Chondrocyte (in vitro differentiated cells): ENCODE measurements at regions not wholly inside any gene's neighbourhood (a gene's known extent, or its start where the extent isn't known, plus 50 kb on each side); places are given as distances from the start of the nearest gene placed in this dataset.
A peak's percentile ranks its signal among the peaks of the same experiment; 100 is the strongest.

Experiments used
- DNase-seq: peaks from one replicate; pipeline ENCODE4 v3.0.0; 2021; ENCODE audit warnings: mixed read lengths, low spot score
- H3K27ac Mint-ChIP-seq: one replicate; pipeline ENCODE4 v1.8.0; 2021; ENCODE audit warnings: mild to moderate bottlenecking, moderate library complexity, mixed read lengths; ENCODE audit not compliant: unreplicated experiment
- H3K27me3 Mint-ChIP-seq: 2 replicates; pipeline ENCODE4 v1.8.0; 2021; ENCODE audit warnings: low read depth, mixed read lengths
- H3K36me3 Mint-ChIP-seq: 2 replicates; pipeline ENCODE4 v1.8.0; 2021; ENCODE audit warnings: low read depth, mixed read lengths
- H3K4me1 Mint-ChIP-seq: 2 replicates; pipeline ENCODE4 v1.8.0; 2021; ENCODE audit warnings: low read depth, mild to moderate bottlenecking, mixed read lengths
- H3K4me3 Mint-ChIP-seq: one replicate; pipeline ENCODE4 v1.8.0; 2021; ENCODE audit warnings: mild to moderate bottlenecking, moderate library complexity, mixed read lengths; ENCODE audit not compliant: unreplicated experiment
- H3K9me3 Mint-ChIP-seq: 2 replicates; pipeline ENCODE4 v1.8.0; 2021; ENCODE audit warnings: low read depth, mixed read lengths
- TF ChIP-seq, protein P1 (sequence below): fragments of 200-600 bp; sonication (generic); IDR thresholded peaks from 2 replicates; pipeline ENCODE4 v1.5.0; 2021; ENCODE audit warnings: antibody characterized with exemption, mild to moderate bottlenecking, moderate library complexity

DNA sequence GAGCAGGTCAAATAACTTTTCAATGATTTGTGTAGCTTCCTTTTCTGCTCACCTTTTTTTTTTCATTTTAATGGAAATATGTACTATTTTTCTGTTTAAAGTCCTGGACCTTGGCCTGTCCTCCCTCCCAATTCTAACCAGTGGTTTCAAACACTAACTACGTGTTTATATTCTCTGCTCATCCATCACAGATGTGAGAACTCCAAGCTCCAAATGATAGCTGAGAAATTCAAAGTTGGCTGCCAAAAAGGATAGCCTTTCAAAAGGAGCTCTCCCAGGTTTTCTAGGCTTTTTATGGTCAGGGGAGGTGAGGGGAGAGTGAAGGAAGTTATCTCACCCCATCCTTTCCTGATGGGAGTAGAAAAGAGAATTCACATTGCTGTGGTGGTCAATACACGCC, 486.0 kb upstream of the TBX3 start:
- Mint-ChIP-seq H3K9me3 (no peaks in the 10 kb centered on the region), H3K27ac (no peak overlapping the region), H3K36me3 (no peaks in the 10 kb centered on the region), H3K27me3 (peaks cover 2% of the 10 kb centered on the region), H3K4me1 (no peaks in the 10 kb centered on the region), H3K4me3 (no peak overlapping the region)
- TF ChIP-seq, protein P1, sequence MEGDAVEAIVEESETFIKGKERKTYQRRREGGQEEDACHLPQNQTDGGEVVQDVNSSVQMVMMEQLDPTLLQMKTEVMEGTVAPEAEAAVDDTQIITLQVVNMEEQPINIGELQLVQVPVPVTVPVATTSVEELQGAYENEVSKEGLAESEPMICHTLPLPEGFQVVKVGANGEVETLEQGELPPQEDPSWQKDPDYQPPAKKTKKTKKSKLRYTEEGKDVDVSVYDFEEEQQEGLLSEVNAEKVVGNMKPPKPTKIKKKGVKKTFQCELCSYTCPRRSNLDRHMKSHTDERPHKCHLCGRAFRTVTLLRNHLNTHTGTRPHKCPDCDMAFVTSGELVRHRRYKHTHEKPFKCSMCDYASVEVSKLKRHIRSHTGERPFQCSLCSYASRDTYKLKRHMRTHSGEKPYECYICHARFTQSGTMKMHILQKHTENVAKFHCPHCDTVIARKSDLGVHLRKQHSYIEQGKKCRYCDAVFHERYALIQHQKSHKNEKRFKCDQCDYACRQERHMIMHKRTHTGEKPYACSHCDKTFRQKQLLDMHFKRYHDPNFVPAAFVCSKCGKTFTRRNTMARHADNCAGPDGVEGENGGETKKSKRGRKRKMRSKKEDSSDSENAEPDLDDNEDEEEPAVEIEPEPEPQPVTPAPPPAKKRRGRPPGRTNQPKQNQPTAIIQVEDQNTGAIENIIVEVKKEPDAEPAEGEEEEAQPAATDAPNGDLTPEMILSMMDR, result no peak
- no peak for DNase-seq

DNA sequence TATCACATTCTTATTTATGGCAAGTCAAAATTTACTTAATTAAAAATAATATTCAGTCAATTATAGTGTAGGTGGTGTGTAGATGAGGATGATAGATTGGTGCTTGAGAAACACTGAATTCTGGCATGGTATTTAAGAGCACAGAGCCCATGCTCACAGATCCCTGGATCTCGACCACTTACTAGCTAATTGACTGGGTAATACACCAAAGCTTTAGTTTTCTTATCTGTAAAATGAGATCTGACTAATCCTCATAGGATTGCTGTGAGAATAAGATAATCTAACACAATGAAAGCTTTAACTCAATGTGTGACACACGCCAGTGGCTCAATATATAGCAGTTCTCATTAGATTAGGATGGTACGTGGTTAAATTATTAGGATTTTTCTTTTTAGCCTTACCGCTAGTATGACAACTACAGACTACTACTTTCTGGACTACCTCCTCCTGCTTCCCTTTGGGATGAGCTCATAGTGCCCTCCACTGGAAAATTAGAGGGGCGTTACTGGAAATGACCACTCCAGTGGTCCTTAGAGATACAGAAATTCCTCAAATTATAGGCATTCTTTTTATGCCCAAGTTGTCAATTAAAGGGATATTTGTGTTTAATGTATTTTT, 482.8 kb upstream of the TBX3 start:
- Mint-ChIP-seq H3K27ac (no peak overlapping the region), H3K4me1 (no peaks in the 10 kb centered on the region), H3K36me3 (no peaks in the 10 kb centered on the region), H3K27me3 (peaks cover 8% of the 10 kb centered on the region), H3K9me3 (no peaks in the 10 kb centered on the region), H3K4me3 (no peak overlapping the region)
- TF ChIP-seq, protein P1, result peak; percentile 72
- no peak for DNase-seq

DNA sequence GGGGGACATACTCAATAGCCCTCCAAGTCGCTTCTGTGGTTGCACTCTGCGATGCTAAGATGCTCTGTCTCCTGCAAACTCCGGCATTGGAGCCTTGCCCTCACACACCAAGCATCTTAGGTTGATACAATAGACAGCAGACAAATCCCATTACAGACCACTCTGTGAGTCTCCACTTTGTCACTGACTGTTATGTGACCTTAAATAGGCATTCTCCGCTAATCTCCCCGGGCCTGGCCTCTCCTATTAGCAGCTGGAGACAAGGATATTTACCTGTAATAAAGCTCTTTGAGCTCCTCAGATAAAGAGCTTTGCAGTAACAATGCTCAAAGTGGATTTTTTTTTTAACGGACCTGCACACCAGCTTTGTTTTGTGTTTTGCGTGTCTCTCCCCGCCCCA, 479.7 kb upstream of the TBX3 start:
- Mint-ChIP-seq H3K9me3 (no peaks in the 10 kb centered on the region), H3K4me3 (no peak overlapping the region), H3K4me1 (no peaks in the 10 kb centered on the region), H3K27ac (no peak overlapping the region), H3K36me3 (no peaks in the 10 kb centered on the region), H3K27me3 (peaks cover 6% of the 10 kb centered on the region)
- no peak for DNase-seq
- TF ChIP-seq, protein P1, result no peak

DNA sequence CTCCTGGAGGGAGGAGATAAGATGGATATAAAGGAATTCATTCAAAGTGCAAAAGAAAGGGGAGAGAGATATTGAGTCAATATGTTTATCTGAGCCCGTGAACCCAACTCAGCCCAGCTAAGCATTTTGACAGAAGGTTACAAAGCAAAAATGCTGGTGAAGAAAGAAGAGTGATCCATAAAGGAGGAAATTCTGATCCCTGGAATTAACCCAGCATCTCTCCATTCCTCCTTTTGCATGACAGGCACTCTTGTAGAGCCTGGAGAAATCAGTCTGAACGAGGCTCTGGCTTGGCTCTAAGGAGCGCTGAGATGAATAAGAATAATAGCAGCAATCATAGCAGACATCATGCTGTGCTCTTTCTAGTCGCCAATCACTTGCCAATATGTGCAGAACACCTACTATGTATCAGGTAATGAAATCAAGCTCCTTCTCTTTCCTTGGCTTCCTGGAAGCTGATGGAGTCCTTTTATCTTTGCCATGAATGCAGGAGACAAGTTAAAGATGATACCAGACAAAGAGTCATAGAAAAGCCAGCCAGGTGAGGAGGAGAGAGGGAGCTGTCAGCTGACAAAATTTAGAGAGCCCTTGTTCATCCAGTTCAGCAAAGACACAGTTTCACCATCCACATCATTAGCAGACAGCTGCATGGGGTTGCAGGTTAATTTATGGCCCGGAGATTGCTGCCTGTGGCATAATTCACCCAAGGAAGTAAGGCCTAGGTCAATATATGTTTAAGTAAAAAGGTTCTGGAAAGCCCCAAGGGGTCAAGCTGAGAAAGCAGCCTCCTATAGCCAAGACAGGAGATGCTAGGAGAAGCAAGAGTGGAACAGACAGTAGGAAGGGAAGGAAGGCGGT, 476.5 kb upstream of the TBX3 start:
- Mint-ChIP-seq H3K4me1 (no peaks in the 10 kb centered on the region), H3K27ac (no peak overlapping the region), H3K9me3 (no peaks in the 10 kb centered on the region), H3K4me3 (no peak overlapping the region), H3K36me3 (no peaks in the 10 kb centered on the region), H3K27me3 (peaks cover 6% of the 10 kb centered on the region)
- no peak for DNase-seq
- TF ChIP-seq, protein P1, result no peak

DNA sequence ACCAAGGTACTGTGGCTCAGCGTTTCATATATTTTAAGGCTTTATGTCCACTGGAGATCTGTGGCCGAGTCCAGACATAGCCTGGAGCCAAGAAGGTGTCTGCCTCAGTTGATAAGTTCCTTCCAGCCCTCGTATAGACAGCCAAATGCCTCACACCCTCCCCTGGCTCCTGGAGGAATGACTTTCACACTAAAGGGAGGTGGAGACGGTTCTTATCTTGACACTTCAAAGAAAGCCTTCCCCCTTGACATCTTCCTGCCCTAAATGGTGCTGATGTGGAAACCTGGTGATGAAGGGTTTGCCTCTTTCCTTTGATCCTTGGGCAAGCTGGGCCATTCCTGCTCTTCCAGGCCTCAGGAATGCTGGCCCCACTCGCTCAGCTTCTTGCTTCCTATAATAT, 474.8 kb upstream of the TBX3 start:
- H3K4me3 Mint-ChIP-seq, result no peak overlapping the region
- TF ChIP-seq, protein P1, result no peak
- no peak overlapping the region for H3K27ac Mint-ChIP-seq
- H3K4me1 Mint-ChIP-seq, result no peaks in the 10 kb centered on the region
- H3K27me3 Mint-ChIP-seq, result peaks cover 2% of the 10 kb centered on the region
- peaks cover 4% of the 10 kb centered on the region for H3K9me3 Mint-ChIP-seq
- no peak for DNase-seq
- H3K36me3 Mint-ChIP-seq, result no peaks in the 10 kb centered on the region
